ENCODE measurements at regions not wholly inside any gene's neighbourhood (a gene's known extent, or its start where the extent isn't known, plus 50 kb on each side); places are given as distances from the start of the nearest gene placed in this dataset.
A peak's percentile ranks its signal among the peaks of the same experiment; 100 is the strongest.
"Not testable (repeated sequence)": the region's sequence is repeated elsewhere in the genome, so short reads cannot be mapped to it uniquely, and the experiment has no call there.

GRCh38 chr2:242015108-242016065 lies 145.9 kb downstream of the RTP5 start:
- ChIA-PET POLR2A (no interaction called here), CTCF (no interaction called here)
- TF ChIP-seq CTCF (IDR thresholded peaks at IDR 0.05; ENCODE audit: insufficient read depth, low read length, missing control alignments), result no peak
- H3K4me3 ChIP-seq (ENCODE audit: low read depth, low read length), result no peak overlapping the region
- DNase-seq (ENCODE audit: low read depth, low spot score), result no peak

- no peak overlapping the region for H3K4me3 ChIP-seq (ENCODE audit: low read depth, low read length)
- no peak for DNase-seq (ENCODE audit: low read depth, low spot score)
- no peak for TF ChIP-seq CTCF (IDR thresholded peaks at IDR 0.05; ENCODE audit: insufficient read depth, low read length, missing control alignments)
- POLR2A ChIA-PET, result no interaction called here
- CTCF ChIA-PET, result interaction anchor here (0.9 kb wide), 1 partner anchor 66 kb away, joined by 3 read pairs; no protein-coding TSS in a partner anchor
Measured at GRCh38 chr2:242017086-242017485, 147.6 kb downstream of the RTP5 start.

- CTCF ChIA-PET, result interaction anchor here (1.2 kb wide), 1 partner anchor 21 kb away, joined by 3 read pairs; no protein-coding TSS in a partner anchor
- POLR2A ChIA-PET; DNase-seq (ENCODE audit: low read depth, low spot score); H3K4me3 ChIP-seq (ENCODE audit: low read depth, low read length): not testable (repeated sequence)
Measured at GRCh38 chr2:242018416-242018815, 148.9 kb downstream of the RTP5 start.

GRCh38 chr2:242019344-242019743 lies 149.8 kb downstream of the RTP5 start:
- no peak for DNase-seq (ENCODE audit: low read depth, low spot score)
- TF ChIP-seq CTCF (IDR thresholded peaks at IDR 0.05; ENCODE audit: insufficient read depth, low read length, missing control alignments), result no peak
- CTCF ChIA-PET, result interaction anchor here (1.2 to 1.5 kb wide), 2 partner anchors 22 to 68 kb away, joined by 3 to 4 read pairs; no protein-coding TSS in a partner anchor
- POLR2A ChIA-PET, result no interaction called here
- H3K4me3 ChIP-seq (ENCODE audit: low read depth, low read length), result no peak overlapping the region

- DNase-seq (ENCODE audit: low read depth, low spot score), result no peak
- ChIA-PET POLR2A (interaction anchor here (0.5 kb wide), 1 partner anchor 87 kb away, joined by 3 read pairs; no protein-coding TSS in a partner anchor), CTCF (interaction anchor here (1.5 kb wide), 1 partner anchor 69 kb away, joined by 4 read pairs; no protein-coding TSS in a partner anchor)
- TF ChIP-seq CTCF (IDR thresholded peaks at IDR 0.05; ENCODE audit: insufficient read depth, low read length, missing control alignments), result peak; percentile 6
- no peak overlapping the region for H3K4me3 ChIP-seq (ENCODE audit: low read depth, low read length)
Measured at GRCh38 chr2:242020196-242021004, 150.9 kb downstream of the RTP5 start.

GRCh38 chr2:242022550-242023290 lies 153.2 kb downstream of the RTP5 start:
- ChIA-PET POLR2A (no interaction called here), CTCF (no interaction called here)
- TF ChIP-seq CTCF (IDR thresholded peaks at IDR 0.05; ENCODE audit: insufficient read depth, low read length, missing control alignments), result no peak
- H3K4me3 ChIP-seq (ENCODE audit: low read depth, low read length), result no peak overlapping the region
- no peak for DNase-seq (ENCODE audit: low read depth, low spot score)
